ENCODE measurements at regions not wholly inside any gene's neighbourhood (a gene's known extent, or its start where the extent isn't known, plus 50 kb on each side); places are given as distances from the start of the nearest gene placed in this dataset.

DNA sequence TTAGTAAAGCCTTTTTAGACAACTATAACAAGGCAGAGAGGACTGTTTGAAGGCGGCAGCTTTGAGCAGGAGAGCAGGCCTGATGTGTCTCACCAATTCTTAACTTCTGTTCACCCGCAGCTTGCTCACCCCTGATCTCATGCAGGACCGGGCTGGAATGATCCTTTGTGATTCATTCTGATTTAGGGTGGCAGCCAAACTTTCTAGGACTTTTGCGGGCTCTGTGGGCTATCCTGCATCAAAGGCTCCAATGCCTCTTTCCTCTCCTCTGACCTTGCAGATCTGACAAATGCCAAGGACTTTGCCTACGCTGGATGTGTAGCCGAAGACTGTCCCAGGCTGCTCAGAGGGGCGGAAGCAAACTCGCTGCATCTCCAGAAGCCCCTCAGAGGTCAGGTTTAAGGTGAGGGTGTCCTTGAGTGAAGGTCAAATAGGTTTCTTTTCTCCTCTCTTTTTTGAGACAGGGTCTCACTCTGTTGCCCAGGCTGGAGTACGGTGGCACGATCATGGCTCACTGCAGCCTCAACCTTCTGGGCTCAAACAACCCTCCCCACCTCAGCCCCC is 72.3 kb downstream of the VEGFA start:
- H3K4me1 ChIP-seq (ENCODE audit: control insufficient read depth, insufficient read depth, low read length, poor library complexity, severe bottlenecking) = peaks cover 7% of the 10 kb centered on the region
- no peak overlapping the region for H3K27ac ChIP-seq (ENCODE audit: low read depth, low read length, severe bottlenecking)
- 81 to 83% methylated on average over 6 to 7 of the region's 10 CpGs for WGBS, 2 experiments (ENCODE audit: insufficient coverage in 2 of 2)
- no peaks in the 10 kb centered on the region for H3K9me3 ChIP-seq (ENCODE audit: control insufficient read depth, low read length)
- no peaks in the 10 kb centered on the region for H3K36me3 ChIP-seq (ENCODE audit: control insufficient read depth, insufficient read depth, low read length)
- H3K4me3 ChIP-seq (ENCODE audit: extremely low read depth, insufficient read depth, low read length, poor library complexity, severe bottlenecking) = no peak overlapping the region

DNA sequence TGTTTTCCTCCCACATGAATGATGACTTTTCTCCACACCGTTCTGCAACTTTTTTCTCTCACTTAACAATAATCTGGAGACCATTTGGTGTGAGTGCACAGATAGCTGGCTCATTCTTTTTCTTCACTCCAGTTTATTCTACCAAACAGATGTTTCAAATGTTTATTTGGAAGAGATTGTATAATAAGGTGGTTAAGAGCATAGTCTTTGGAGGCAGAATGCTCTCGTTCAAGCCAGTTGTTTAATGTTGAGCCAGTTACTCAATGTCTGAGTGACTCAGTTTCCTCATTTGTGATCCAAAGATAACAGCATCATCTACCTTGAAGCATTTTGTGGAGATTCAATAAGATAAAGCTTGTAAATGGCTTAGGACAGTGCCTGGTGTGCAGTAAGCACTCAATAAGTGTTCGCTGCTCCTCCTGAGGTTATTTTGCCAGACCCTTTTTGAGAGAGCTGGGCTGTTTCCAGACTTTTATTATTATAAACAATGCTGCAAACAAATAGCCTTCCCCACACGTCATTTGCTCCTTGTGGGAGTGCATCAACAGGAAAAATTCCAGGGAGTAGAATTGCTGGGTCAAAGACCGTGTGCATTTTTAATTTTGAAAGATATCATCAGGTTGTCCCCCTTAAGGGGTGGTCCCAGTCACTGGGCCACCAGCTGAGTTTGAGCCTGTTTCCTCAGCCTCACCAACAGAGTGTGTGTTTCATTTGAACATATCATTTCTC is 70.6 kb downstream of the VEGFA start:
- H3K36me3 ChIP-seq (ENCODE audit: control insufficient read depth, insufficient read depth, low read length) = no peaks in the 10 kb centered on the region
- WGBS, 2 experiments (ENCODE audit: insufficient coverage in 2 of 2) = 82 to 90% methylated on average over 3 of the region's 5 CpGs

DNA sequence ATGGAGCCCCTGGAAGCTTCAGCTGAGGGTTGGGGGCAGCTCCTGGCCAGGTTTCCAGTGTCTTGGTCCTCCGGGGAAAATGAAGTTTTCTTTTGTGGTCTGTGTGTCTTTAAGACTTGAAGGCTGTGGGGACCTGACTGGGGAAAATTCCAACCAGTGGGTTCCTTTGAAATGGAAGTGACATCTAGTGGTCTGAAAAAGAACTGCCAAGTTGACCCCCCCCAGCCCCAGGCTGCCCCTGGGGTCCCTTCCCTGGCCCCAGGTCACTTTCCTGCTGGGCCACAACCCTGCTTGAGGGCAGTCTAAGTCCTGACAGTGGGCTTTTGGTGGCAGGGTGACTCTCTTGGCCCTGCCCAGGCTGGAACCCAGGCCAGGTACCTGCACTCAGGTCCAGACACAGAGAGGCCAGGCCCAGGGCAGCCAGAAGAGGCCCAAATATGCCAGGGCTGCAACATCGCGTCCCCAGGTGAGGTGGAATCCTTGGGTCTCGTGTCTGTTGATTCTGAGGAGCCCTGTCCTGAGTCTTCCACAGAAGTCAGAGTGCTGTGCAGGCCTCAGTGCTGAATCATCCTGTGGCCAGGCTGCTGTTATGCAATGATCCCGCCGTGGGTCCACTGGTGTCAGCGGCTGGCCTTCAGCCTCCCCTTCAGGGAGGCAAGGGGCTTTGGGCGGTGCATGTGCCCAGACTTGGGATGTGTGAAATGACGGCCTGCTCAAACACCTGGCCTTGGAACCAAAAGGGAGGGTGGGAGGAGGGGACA is 68.4 kb downstream of the VEGFA start:
- 77 to 90% methylated on average over 8 to 9 of the region's 9 CpGs for WGBS, 2 experiments (ENCODE audit: insufficient coverage in 2 of 2)
- Histone ChIP-seq H3K4me1 (ENCODE audit: control insufficient read depth, insufficient read depth, low read length, poor library complexity, severe bottlenecking) (peaks cover 8% of the 10 kb centered on the region), H3K4me3 (ENCODE audit: extremely low read depth, insufficient read depth, low read length, poor library complexity, severe bottlenecking) (no peak overlapping the region), H3K27ac (ENCODE audit: low read depth, low read length, severe bottlenecking) (peak overlapping the region; percentile 16), H3K9me3 (ENCODE audit: control insufficient read depth, low read length) (no peaks in the 10 kb centered on the region), H3K36me3 (ENCODE audit: control insufficient read depth, insufficient read depth, low read length) (no peaks in the 10 kb centered on the region)

More for the DNA sequence above, 70.6 kb downstream of the VEGFA start:
- Histone ChIP-seq H3K9me3 (ENCODE audit: control insufficient read depth, low read length) (no peaks in the 10 kb centered on the region), H3K27ac (ENCODE audit: low read depth, low read length, severe bottlenecking) (no peak overlapping the region), H3K4me3 (ENCODE audit: extremely low read depth, insufficient read depth, low read length, poor library complexity, severe bottlenecking) (no peak overlapping the region), H3K4me1 (ENCODE audit: control insufficient read depth, insufficient read depth, low read length, poor library complexity, severe bottlenecking) (peaks cover 7% of the 10 kb centered on the region)

DNA sequence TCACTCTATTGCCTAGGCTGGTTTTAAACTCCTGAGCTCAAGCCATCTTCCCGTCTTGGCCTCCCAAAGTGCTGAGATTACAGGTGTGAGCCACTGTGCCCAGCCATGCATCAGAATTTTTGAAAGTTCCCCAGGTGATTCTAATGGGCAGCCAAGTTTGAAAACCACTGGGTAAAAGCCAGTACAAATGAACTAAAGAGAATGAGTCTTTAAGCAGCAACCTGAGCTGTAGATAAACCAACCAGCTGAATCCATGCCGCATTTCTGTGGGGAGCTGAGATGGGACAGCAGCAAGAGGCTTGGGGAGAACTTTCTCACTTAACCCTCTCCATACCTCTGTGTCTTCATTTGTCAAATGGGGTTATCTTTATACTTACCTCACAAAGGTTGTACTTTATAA is 67.5 kb downstream of the VEGFA start:
- H3K36me3 ChIP-seq (ENCODE audit: control insufficient read depth, insufficient read depth, low read length) = no peaks in the 10 kb centered on the region
- peaks cover 13% of the 10 kb centered on the region for H3K4me1 ChIP-seq (ENCODE audit: control insufficient read depth, insufficient read depth, low read length, poor library complexity, severe bottlenecking)
- WGBS, 2 experiments (ENCODE audit: insufficient coverage in 2 of 2) = 90 to 93% methylated on average over 1 of the region's 2 CpGs
- H3K27ac ChIP-seq (ENCODE audit: low read depth, low read length, severe bottlenecking) = no peak overlapping the region
- no peaks in the 10 kb centered on the region for H3K9me3 ChIP-seq (ENCODE audit: control insufficient read depth, low read length)
- no peak overlapping the region for H3K4me3 ChIP-seq (ENCODE audit: extremely low read depth, insufficient read depth, low read length, poor library complexity, severe bottlenecking)

DNA sequence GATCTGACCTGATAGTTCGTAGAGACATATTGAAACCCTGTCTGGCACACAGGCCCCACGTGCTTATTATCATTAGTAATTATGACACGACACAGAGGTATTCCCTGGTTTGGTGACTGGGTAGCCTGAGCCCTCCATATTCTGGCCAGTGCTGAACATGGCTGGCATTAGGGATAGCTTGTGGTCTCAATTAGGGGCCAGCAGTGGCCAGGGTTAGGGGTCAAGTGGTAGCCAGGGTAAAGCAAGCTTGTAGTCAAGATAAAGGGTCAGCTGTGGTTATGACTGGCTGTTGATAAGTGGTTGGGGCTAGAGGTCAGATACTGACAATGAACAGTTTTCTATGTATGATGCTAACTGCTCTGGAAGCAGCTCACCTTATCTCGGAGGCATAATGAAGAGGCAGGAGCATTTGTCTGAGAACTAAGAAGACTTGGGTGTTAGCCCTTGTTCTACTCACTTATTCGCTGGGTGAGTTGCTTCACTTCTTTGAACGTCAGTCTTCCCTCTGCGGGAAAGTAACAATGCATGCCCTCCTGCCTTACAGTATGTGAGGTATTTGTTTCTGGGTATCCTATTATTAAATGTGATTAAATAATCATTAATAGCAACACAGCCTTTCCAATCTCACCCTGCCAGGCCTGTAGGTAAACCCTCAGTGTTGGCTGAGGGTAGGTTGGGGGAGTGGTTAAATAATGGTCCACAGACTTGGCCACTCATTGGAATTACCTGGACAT is 66.7 kb downstream of the VEGFA start:
- Histone ChIP-seq H3K4me1 (ENCODE audit: control insufficient read depth, insufficient read depth, low read length, poor library complexity, severe bottlenecking) (peaks cover 13% of the 10 kb centered on the region), H3K36me3 (ENCODE audit: control insufficient read depth, insufficient read depth, low read length) (no peaks in the 10 kb centered on the region), H3K27ac (ENCODE audit: low read depth, low read length, severe bottlenecking) (no peak overlapping the region), H3K4me3 (ENCODE audit: extremely low read depth, insufficient read depth, low read length, poor library complexity, severe bottlenecking) (no peak overlapping the region), H3K9me3 (ENCODE audit: control insufficient read depth, low read length) (no peaks in the 10 kb centered on the region)
- WGBS, 2 experiments (ENCODE audit: insufficient coverage in 2 of 2) = 78 to 82% methylated on average over 4 to 7 of the region's 7 CpGs

Measured in mesodermal cell (in vitro differentiated cells).